HG03521 (cell line): ENCODE measurements at regions not wholly inside any gene's neighbourhood (a gene's known extent, or its start where the extent isn't known, plus 50 kb on each side); places are given as distances from the start of the nearest gene placed in this dataset.
"Not testable (repeated sequence)": the region's sequence is repeated elsewhere in the genome, so short reads cannot be mapped to it uniquely, and the experiment has no call there.

ENCODE experiments used
- ATAC-seq: cut with Tn5 transposase; IDR thresholded peaks from one replicate; pipeline ENCODE4 v1.9.1; 2021; ENCODE audit warnings: mild to moderate bottlenecking, moderate library complexity; ENCODE audit not compliant: unreplicated experiment

DNA sequence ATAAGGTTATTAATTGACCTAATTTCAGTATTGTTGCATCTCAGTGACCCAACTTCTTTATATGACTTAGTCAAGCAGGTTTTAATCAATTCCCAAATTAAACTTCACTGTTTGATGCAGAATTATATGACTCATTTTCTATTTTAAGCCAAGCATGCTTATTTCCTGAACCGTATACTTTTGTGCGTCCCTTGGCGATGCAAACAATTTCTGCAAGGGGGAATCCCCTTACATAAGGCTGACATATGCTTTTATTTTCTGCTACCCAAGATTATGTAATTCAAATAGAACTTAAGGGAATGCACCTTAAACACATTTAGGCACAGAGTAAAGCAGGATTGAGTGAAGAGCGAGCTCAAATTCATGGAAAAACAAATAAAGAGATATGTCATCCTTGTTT lies 303.9 kb downstream of the PDCD6IP start:
- ATAC-seq, result no peak

DNA sequence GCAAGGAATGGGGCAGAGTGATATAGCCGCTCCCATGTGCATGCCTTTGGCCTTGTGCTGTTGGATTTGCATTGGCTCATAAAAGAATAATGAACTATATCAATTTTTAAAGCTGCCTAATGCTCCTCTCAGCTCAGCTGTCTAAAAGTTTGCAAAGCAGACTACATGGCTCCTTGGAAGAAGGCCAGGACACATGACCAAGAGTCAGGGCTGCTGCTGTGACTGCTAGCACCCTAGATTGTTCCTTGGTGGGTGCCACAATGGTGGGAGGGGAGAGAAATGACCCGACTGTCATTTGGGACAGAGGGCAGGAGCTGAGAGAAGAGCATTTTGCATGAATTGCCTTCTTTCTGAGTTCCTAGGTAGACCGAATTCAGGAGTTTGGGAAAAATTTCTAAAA lies 307.9 kb downstream of the PDCD6IP start:
- no peak for ATAC-seq

DNA sequence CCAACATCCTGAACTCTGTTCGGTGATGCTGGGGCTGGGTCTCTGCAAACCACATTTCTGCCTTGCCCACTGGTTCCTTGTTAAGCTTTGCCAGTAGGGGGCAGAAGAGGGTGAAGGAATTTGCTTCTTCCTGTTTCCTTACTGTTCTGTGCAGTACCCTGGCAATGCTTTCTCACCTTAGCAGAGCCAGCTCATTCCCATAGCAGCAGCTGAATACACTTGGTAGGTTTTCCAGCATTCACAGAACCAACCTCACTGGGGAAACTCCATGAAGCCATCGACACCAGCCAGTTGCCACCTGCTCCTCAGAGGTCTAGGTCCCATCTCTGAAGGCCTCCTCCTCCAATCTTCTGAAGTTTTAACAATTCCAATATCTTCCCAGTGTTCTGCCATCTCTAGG lies 308.4 kb downstream of the PDCD6IP start:
- peak; percentile 35 for ATAC-seq

DNA sequence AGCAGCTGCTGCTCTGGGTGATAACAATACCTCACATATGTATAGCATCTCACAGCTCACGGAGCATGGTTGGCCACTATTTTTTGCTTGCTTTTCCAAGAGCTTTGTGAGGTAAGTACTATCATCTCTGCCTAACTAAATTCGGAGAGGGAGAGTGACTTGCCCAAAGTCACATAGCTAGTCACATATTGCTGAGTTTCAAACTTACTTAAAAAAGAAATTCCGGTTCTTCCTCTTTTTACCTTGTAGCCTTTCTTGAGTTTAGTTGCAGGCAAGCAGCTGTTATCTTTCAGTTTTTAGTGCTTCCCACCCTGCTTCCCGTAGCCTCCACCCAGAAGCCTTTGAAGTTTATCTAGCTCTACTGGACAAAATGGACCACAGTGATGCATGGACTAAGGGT lies 309.2 kb downstream of the PDCD6IP start:
- ATAC-seq, result peak; percentile 24

DNA sequence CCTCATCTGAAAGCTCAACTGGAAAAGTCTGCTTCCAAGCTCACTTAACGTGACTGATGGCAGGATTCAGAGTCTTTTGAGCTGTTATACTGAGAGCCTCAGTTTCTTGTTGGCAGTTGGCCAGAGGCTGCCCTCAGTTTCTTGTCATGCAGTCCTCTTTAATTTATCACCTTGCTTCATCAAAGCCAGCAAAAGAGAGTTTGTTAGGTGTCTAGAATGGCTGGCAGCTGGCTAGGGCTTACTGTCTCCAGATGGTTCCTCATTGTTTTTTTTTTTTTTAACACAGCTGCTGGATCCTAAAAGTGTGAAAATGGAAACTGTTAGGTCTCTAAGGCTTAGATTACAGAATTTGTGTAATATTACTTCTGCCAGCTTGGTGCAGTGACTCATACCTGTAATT lies 310.6 kb downstream of the PDCD6IP start:
- ATAC-seq, result no peak

DNA sequence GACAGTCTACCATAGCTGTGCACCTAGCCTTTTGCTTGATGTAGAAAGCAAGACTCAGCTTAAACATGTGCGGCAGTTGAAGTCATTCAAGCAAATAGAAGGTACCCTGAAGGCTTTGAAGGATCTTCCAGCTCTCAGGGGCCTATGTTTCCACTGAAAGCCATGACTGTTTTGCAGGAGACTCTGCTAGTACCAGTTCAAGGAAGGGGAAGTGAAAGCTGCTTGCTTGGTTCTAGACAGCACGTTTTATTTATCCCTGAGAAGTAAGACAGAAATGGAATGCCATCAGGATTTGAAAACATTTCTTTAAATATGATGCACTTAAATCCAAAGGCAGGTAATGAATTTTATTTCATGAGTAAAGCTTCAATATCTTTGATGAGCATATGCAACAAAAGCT lies 311.4 kb downstream of the PDCD6IP start:
- peak; percentile 32 for ATAC-seq

DNA sequence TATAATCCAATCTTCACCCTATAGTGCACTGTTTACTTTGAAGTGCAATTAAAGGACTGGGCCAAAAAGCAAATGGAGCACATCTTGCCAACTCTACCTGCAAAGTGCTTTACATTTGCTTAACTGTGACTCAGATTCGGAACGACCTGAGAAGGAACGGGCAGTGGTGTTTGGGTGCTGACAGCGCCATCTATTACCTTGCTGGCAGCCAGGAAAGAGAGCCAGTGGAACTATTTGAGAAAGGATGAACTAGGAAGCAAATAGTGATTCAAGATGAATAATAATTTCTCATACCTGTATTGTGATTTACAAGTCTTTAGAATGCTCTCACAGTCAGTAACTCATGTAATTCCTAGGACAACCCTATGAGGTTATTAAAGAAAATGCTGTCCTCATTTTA lies 312.9 kb downstream of the PDCD6IP start:
- no peak for ATAC-seq

DNA sequence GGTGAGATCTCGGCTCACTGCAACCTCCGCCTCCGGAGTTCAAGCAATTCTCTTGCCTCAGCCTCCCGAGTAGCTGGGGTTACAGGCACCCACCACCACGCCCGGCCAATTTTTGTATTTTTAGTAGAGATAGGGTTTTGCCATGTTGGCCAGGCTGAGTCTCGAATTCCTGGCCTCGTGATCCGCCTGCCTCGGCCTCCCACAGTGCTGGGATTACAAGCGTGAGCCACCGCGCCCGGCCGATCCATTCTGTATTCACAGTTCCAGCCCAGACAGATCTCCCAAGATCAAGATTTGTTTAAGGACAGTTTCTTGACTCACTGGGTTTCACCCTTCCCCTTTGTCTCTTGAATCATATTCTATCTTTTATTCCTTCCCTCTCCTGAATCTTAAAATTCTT lies 313.8 kb downstream of the PDCD6IP start:
- ATAC-seq, result not testable (repeated sequence)

DNA sequence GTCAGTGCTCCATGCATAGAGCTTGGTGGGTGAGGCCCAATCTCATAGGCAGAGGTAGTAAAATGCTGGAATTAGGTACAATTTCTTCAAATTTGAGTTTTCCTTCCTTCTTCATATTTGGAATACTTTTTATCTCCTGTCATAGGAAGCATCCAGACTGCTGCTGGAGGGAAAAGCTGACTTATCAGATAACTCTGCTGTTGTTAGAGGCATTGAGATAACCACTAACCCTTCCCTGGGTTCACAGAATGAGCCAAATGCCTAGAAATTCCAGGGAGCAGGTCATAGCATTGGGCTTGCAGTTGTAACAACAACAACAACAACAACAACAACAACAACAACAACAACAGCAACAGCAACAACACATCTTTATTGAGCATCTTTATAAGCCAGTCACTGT lies 332.7 kb downstream of the PDCD6IP start:
- no peak for ATAC-seq

DNA sequence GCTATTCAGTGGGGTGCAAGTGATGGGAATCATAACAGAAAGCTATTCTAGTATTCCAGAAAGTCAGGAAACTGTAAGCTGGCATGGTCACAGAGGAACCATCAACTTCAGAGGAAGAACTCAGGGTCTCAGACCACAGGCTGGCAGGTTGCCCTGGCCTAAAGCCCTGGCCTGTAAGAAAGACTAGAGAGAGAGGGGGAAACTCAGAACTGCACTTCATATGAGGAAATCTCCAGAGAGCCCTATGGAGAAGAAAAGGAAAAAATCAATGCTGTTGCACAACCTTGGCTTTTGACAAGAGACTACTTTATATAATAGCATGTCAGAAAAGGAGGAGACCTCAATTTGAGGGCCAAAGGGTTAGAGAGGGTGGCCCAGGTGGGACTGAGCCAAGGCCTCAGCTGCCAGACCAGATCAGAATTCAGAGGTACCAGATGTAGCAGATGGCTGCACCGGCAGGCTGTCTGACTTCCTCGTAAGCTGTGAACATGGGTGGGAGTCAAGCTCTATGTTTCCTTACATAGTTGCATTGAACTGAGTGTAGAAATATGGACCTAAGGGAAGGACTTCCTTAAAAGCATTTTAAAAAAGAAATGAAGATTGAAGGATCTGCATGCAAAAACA lies 333.8 kb downstream of the PDCD6IP start:
- ATAC-seq, result no peak

DNA sequence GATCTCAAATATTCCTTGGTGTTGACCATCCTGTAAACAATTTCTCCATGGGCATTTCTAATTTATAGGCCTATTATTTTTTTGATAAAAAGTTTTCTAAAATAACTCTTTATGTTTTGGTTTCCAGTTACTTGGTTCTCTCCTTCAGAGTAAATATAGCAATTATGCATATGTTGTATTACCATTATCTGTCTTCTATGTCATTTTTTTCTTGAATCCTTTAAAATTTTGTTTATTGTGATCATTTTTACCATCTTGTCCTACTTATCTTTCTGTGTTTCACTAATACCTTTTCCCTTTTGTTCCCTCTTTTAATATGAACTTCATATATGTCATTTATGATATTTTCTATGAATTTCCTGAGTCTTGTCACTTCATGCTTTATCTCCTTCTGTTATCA lies 341.1 kb downstream of the PDCD6IP start:
- ATAC-seq, result no peak

DNA sequence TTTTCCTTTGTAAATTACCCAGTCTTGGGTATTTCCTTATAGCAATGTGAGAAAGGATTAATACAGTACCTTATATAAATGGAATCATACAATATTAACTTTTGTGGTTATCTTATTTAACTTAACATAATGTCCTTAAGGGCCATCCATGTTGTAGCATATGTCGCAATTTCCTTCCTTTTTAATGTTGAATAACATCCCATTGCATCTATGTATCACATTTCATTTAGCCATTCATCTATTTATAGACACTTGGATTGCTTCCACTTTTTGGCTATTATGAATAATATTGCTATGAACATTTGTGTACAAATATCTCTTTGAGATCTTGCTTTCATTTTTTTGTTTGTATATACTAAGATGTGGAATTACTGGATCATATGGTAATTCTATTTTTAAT lies 342.2 kb downstream of the PDCD6IP start:
- ATAC-seq, result no peak

DNA sequence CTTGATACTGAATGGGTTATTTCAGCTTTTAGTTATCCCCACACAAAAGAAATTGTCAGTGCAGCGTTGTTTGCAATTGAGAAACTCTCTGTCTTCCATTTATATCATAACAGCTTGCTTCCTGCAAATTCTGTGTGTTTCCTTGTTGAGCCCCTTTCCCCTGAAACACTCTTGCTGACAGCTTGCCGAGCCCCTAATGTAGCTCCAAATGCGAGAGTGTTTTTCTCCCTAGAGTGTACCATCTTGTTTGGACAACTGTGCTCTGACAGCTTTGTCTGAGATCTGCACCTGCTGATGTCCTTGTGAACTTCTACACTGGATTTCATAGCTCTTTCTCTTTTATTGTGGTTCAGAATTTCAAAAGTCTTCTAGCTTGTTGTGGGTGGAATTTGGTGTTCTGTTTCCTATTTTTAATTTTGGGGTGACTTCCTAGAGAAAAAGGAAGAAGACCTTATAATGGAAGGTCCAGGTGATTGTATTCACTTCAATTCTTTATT lies 343.5 kb downstream of the PDCD6IP start:
- ATAC-seq, result no peak

DNA sequence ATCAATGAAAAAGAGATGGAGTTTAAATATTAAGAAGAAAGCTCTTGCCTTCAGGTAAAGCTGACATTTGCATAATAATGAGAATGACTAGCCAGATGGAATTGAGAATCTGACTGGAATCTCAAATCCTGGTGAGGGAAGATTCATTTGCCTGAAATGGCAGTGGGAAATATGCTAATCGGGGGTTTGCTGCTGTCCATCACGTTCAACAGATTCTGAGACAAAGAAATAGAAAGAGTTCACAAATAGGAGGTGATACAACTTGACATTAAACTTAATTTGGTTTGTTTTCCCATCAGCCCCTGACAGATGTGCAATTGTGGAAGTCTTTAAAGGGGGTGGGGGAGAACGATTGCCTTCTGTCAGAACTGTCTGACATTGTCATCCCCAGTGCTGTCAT lies 347.4 kb downstream of the PDCD6IP start:
- ATAC-seq, result no peak

DNA sequence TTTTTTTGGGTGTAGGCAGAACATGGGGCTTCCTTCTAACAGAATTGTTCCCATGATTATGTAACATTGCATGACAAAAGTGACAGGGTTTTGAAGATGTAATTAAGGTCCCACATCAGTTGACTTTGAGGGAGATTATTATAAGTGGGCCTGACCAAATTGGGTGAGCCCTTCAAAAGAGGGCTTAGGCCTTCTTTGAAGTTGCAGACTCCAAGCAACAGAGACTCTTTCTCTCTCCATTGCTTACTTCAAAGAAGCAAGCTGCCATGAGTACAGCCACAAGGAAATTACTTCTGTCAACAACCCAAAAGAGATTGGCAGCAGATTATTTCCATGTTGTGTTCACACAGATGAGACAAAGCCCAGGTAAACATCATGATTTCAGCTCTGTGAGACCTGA lies 348.2 kb downstream of the PDCD6IP start:
- no peak for ATAC-seq

DNA sequence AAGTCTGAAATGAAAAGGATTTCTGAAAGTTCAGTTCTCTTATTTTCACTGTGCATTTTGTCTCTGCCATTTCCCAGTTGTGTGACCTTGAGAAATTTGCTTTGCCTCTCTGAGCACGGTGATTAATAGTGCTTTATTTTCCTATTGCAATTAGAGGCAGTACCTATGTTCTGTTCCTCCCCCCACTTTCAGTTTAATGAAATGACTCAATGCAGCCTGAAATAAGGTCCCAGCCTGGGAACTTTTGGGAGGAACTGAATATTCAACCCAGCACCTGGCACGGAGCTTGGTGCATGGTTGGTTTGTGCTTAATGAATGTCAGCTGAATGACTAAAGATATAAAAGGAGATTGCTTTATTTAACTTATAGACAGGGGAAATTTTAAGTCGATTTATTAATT lies 352.6 kb downstream of the PDCD6IP start:
- ATAC-seq, result no peak

DNA sequence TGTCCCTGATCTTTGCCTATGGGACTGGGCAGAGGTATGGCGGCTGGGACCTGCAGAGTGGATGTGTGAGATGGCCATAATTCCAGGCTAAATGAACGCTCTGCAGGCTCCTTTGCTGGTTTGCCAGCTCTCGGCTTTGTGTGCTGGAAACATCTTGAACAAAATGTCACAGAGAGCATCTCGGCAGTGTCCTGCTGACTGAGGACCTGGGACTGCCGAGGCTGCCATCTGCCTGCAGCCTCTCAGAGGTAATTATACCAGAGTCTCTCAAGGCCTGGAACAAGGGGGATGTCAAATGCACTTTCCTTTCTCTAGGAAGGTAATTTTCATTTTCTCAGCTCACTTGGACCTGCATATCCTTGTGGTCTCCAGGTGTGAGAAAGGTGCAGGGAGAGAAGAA lies 354.2 kb downstream of the PDCD6IP start:
- no peak for ATAC-seq

DNA sequence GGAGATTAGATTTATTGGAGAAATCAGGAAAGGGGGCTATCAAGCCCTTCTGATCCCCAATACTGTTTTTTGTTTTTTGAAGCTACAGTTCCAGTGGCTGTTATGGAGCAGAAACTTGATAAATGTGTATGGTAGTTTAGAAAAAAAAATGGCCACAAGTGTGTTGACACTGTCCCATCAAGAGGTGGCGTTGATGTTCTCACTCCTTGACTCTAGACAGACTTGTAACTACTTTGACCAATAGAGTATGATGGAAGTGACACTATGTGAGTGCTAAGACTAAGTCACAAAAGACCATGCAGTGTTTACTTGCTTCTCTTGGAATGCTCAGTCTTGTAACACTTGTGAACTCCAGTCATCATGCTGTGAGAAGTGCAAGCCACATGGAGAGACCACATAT lies 356.7 kb downstream of the PDCD6IP start:
- ATAC-seq, result no peak

DNA sequence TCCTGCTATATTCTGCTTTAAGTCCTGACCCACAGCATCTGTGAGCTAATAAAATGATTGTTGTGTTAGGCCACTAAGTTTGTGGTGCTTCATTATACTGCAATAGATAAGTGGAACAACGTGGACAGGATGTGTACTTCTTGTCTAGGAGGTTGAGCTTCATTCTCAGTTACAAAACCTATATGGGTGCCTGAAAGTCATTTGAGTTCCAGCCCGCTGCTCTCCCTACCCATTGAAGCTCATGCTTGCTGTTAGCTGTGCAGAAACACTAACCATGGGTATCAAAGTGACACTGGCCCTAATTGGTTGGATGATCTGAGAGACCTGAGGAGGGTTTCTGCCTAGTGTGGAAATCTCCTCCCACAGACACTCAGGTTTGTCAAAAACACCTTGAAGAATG lies 357.2 kb downstream of the PDCD6IP start:
- peak; percentile 44 for ATAC-seq

DNA sequence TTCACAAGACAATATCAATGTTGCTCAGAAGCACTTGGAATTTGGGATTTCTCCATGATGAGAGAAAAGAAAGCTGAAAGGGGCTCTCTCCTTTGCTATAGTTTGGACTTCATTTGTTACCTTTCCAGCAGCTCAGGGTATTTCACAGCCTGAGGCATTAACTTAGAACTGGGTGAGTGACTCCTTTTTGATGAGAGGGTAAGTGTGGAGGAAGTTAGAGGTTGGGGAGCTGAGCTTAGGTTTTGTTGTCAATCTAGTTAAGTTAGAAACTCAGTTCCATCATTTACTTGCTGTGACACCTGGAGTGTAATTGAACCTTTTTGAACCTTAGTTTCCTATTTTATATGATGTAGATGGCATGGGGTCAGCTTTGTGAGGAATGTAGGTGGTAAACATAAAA lies 359.1 kb downstream of the PDCD6IP start:
- no peak for ATAC-seq

DNA sequence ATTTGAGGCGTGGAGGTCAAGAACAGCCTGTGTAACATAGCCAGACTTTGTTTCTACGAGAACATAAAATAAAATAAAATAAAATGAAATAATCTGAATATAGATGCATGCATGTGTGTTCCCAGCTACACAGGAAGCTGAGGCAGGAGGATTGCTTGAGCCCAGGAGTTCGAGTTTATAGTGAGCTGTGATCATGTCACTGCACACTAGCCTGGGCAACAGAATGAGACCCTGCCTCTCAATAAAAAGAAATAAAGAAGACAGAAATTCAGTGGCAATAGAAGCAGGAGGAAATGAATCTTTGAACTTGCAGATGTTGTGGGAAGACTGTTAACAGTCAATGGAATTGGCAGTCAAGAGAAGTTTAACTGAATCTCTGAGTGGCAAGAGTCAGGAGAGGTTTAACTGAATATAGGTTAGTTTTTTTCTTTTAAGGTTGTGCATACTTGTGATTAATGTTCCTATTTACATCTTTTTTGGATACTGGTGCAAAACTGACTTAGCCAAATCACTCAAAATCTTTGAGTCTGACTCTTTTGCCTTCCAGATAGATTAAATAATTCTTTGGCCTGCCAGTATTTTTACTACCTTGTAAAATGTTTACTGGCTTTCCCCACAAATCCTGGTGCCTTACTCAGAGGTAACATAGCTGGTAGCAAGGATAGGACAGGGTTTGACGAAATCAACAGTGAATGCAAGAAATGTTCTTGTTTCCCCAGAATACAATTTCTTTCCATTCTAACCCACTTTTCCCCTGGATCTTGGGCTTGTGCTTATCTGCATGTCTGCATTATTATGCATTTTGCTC lies 361.4 kb downstream of the PDCD6IP start:
- no peak for ATAC-seq

DNA sequence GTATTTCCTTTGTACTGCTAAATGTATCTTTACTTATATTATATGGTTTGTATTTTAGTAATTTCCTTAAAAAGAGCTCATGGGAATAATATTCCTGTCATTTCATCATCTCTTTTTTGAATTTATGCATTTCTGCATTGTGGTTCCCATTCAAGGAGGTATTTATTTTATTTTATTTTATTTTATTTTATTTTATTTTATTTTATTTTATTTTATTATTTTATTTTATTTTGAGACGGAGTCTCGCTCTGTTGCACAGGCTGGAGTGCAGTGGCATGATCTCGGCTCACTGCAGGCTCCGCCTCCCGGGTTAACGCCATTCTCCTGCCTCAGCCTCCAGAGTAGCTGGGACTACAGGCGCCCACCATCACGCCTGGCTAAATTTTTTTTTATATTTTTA lies 371.2 kb downstream of the PDCD6IP start:
- ATAC-seq, result not testable (repeated sequence)

DNA sequence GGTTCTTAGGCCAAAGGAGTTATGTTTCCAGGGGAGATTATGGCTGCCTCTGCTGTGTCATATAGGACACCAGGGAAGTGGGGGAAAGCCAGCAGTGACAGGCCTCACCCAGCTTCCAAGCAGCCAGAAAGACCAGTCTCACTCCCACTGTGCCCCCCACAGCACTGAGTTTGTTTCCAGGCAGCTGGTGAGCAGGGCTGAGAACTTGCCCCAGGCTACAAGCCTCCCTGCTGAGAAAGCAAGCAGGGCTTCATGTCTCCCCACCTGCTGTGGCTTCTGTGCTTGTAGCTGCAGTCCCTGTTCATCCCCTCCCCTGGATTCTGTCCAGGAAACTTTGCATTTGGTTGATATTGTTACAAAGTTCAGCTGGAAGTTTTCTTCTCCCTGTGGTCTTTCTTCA lies 376.3 kb downstream of the PDCD6IP start:
- no peak for ATAC-seq
